ENCODE measurements at regions not wholly inside any gene's neighbourhood (a gene's known extent, or its start where the extent isn't known, plus 50 kb on each side); places are given as distances from the start of the nearest gene placed in this dataset.

DNA sequence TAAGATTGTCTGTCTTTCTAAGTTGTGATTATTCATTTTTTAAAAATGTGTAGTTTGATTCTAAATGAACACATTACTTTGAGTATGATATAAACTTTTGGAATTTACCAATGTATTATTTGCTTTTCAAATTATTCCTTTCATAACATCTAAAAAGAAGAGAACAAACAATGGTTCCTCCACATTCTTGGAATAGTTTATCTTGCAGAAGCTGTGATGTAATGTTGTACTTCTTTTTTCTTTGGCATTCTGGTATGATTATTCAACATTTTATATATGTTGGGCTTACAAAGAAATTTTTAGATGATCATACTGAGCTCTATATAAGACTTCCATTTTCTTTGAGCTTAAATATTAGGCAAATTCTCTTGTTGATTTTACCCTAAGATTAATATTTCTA is 419.2 kb downstream of the DIPK2A start:
- no peak for DNase-seq

GRCh38 chr3:144391236-144391635 is 419.6 kb downstream of the DIPK2A start:
- DNase-seq, result no peak

GRCh38 chr3:144394032-144394431 is 422.4 kb downstream of the DIPK2A start:
- no peak for DNase-seq

GRCh38 chr3:144402430-144402829 is 430.8 kb downstream of the DIPK2A start:
- no peak for DNase-seq

- DNase-seq, result no peak
These were observed 431.4 kb downstream of the DIPK2A start for GRCh38 chr3:144403040-144403457.

DNA sequence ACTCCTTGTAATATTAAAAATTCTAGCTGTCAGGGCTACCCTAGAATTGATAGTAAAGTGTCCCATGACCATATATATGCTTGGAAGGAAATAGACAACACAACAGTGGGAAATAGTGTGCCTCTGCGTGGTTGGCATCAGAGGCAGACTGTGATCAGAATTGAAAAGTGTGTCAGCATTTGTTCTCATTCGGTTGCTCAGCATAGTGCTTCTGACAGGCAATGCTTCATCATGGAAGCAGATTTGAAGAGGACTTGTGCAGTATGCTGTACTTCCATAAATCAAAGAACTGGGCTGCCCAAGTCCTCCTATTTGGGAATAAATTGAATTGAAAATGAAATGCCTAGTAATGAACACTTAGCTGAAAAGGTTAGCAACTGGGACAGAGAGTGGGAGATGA is 435.7 kb downstream of the DIPK2A start:
- DNase-seq, result no peak

GRCh38 chr3:144409319-144409718 is 437.7 kb downstream of the DIPK2A start:
- DNase-seq, result no peak

DNA sequence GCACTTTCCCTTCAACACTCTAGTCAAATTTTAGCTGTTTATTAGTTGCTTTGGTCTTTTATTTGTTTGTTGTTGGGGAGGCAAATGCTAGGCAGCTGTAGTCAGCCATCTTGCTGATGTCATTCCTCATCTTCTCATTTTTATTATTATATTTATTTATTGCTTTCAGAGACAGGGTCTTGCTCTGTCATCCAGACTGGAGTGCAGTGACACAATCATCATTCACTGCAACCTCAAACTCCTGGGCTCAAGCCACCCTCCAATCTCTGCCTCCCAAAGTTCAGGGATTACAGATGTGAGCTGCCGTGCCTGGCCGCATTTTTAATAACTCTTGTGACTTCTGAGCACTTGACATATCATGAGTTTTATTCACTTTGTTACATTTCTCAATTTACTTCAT is 441.4 kb downstream of the DIPK2A start:
- DNase-seq, result no peak

- DNase-seq, result no peak
These were observed 443.9 kb downstream of the DIPK2A start for GRCh38 chr3:144415492-144415891.

DNA sequence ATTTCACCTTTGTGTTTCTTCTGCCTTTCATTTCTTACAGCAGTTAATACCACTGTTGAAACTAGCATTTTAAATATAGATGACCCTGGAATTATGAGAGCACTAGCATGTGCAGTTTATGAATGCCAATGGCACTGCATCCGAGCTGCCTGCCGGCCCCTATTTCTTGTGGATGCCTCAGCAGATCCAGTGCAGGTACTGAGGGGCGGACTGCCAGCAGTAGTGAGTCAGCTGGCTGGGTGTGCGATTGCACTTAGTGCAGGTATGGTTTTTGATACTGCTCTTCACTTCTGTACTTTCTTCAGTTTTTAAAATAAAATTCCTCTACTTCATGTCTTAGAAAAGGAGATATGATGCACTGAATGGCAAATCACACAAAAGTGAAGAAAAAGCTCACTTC is 453.0 kb downstream of the DIPK2A start:
- DNase-seq, result no peak

DNA sequence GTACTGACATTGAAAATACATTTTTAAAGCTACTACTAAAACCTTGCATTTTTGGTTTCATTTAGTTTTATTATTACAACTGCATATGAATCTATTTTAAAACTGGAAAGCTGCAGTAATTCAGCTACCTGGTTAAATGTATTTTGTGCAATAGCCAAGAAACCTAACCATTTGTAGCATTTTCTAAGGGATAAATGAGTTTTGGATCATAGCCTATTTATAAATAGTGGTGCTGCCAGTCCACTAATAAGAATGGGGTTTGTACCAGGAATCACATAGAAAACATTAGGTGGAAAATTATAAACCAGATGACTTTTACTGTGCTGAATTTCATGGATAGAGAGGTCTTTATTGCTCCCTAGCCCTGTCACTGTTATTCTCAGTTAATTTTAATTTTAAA is 454.7 kb downstream of the DIPK2A start:
- DNase-seq, result no peak

- no peak for DNase-seq
These were observed 455.3 kb downstream of the DIPK2A start for GRCh38 chr3:144426967-144427366.

- no peak for DNase-seq
These were observed 458.1 kb downstream of the DIPK2A start for GRCh38 chr3:144429719-144430121.

GRCh38 chr3:144431134-144431533 is 459.5 kb downstream of the DIPK2A start:
- DNase-seq, result no peak

GRCh38 chr3:144433006-144433405 is 461.4 kb downstream of the DIPK2A start:
- DNase-seq, result no peak

- no peak for DNase-seq
These were observed 466.4 kb downstream of the DIPK2A start for GRCh38 chr3:144437989-144438388.

DNA sequence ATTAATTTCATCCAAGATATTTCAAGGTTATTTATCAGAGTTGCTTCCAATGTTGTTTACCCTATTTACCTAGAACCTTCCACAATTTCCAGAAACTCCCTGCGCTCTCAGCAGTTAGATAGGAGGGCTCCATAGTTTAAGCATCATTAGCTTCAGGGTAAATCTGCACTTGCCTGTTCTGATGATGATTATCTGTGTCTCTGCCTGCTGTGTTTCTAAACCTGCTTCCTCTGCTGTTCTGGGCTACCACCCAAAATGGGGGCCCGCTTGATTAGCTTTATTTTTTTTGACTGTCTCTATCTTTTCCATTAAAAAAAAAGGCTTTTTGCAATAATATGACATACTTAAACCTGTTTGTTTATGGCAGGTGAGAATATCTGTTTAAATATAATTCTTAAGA is 472.4 kb downstream of the DIPK2A start:
- DNase-seq, result no peak

DNA sequence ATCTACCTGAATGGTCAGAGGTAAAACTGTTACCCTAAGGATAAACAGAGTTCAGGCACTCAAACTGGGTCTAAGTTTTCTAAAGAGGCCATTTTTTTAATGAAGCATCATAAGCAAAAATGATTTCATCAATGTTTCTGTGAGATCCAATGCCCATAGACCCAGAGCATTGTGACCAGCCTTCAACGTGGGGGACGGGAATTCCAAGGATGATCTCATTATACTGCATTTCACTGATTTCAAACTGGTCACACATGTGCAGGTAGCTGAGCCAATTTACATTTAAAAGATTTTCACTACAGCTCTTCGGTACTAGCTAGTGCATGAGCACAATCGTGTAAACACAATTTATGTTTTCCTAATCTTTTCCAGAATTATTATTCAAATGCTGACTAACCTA is 472.9 kb downstream of the DIPK2A start:
- no peak for DNase-seq

DNA sequence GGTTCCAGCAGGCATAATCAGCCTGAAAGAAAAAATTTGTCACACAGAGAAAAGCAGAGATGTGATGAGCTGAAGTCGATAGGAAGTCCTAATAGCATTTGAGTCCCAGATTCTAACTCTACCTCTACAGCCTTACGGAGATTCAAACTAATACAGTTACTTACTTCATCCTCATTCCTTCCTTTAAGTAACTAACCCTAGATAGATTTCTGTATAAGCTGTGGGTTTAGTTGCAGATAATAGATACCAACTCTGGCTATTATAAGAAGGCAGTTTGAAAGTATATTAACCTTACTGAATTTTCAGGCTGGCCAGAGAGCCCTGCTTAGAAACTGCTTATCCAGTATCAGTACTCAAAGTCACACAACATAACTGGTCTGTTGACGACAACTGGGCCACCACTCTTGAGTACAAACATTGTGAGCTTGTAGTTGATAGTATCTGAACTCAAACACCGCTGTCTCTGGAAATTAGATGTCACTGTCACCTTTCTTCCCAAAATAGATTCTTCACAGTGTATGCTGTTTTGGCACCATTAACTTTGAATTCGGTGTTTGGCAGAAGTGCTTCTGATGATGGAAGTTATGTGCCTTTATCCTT is 484.3 kb downstream of the DIPK2A start:
- DNase-seq, result no peak

- DNase-seq, result no peak
These were observed 486.1 kb downstream of the DIPK2A start for GRCh38 chr3:144457758-144458157.

GRCh38 chr3:144458283-144458682 is 486.7 kb downstream of the DIPK2A start:
- DNase-seq, result no peak

GRCh38 chr3:144462337-144462736 is 490.7 kb downstream of the DIPK2A start:
- DNase-seq, result no peak

GRCh38 chr3:144463911-144464310 is 492.3 kb downstream of the DIPK2A start:
- DNase-seq, result no peak

- DNase-seq, result no peak
These were observed 494.5 kb downstream of the DIPK2A start for GRCh38 chr3:144466114-144466513.

DNA sequence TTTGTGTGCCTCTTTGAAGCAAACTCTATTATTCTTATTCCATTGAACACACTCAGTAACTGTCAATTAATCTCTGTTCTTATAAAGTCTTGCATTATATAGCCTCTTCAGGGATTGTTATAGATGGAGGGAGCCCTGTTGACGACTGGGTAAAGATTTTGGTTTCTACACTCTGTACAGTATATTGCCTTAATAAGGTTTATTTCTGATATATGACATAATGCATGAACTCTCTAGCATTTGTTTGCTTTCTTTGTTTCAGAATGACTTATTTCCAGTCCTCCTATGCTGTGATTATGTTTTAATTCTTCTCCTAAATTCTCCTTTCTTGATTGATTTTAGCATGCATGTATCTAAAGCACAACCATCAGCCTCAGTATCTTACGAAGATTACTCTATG is 494.9 kb downstream of the DIPK2A start:
- DNase-seq, result no peak

DNA sequence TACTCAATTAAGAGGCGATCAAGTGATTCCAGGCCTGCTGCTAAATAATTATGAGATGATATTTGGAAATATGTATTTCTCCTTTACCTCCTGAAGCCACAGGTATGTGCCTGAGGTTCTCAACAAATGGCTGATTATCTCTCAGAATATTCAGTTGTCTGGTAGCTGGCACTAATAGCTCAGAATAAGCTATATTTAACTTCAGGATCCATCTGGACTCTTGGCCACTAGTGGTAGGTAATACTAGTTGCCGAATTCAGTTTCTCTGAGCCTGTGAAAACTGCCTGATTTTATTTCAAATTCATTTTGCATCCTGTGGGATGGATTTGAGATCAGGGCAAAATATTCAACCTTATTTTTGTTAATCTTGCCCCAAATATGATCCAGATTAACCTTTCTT is 499.0 kb downstream of the DIPK2A start:
- DNase-seq, result no peak

Measured in SIG-M5 (cell line).